HTR-8/SVneo (cell line): ENCODE measurements at regions not wholly inside any gene's neighbourhood (a gene's known extent, or its start where the extent isn't known, plus 50 kb on each side); places are given as distances from the start of the nearest gene placed in this dataset.
"Not testable (repeated sequence)": the region's sequence is repeated elsewhere in the genome, so short reads cannot be mapped to it uniquely, and the experiment has no call there.

Experiments
- DNase-seq: peaks from one replicate; pipeline ENCODE4 v3.0.0; 2011; ENCODE audit warnings: low spot score, mixed read lengths; ENCODE audit not compliant: insufficient read length
- FAIRE-seq: peaks from 2 replicates; lab custom pipeline; 2011; peaks lifted over from hg19 to GRCh38; lab: Jason Lieb, UNC

- DNase-seq (no peak), FAIRE-seq (no peak)
Measured at GRCh38 chr14:56063131-56063530, 55.1 kb upstream of the PELI2 start.

GRCh38 chr14:56064513-56064912, 53.7 kb upstream of the PELI2 start:
- no peak for FAIRE-seq
- no peak for DNase-seq

- DNase-seq, FAIRE-seq: not testable (repeated sequence)
Measured at GRCh38 chr14:56065199-56065598, 53.0 kb upstream of the PELI2 start.

DNA sequence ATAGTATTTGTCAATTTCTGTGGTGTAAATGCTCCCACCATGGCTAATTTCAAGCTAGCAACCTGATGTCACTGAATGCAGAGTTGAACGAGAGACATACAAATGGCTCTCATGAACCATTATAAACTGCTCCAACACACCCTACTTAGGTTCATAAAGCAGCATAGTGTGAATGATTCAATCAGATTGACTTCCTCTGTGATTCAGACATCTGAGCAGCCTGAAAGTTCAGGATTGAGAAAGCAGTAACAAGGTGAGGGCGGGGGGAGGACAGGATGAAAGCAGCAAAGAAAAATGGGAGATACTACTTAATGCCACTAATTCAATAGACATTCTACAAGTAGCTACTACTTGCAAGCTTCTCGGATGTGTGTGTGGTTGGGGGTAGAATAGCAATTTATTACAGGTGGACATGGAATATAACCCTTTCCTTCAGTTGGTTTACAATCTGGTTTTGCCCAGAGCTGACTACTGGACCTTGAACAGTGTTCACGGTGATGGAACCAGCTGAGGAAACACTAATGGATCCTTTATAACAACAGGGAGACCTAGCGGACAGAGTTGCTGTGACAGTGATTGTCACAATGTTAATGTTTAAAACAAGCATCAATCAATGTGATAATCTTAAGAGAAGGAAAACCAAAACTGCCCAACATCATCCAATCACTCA, 52.5 kb upstream of the PELI2 start:
- DNase-seq = no peak

More for the DNA sequence above, 52.5 kb upstream of the PELI2 start:
- FAIRE-seq = no peak
